HG03175 (cell line): ENCODE measurements at regions not wholly inside any gene's neighbourhood (a gene's known extent, or its start where the extent isn't known, plus 50 kb on each side); places are given as distances from the start of the nearest gene placed in this dataset.

Experiments
- ATAC-seq: cut with Tn5 transposase; IDR thresholded peaks from one replicate; pipeline ENCODE4 v1.9.1; 2021; ENCODE audit warnings: mild to moderate bottlenecking, moderate library complexity; ENCODE audit not compliant: unreplicated experiment

GRCh38 chr15:69829974-69830373, 267.7 kb downstream of the TLE3 start:
- ATAC-seq: no peak

GRCh38 chr15:69830430-69830829, 267.3 kb downstream of the TLE3 start:
- ATAC-seq: no peak

GRCh38 chr15:69830876-69831275, 266.8 kb downstream of the TLE3 start:
- no peak for ATAC-seq

- ATAC-seq: no peak
Measured at GRCh38 chr15:69834267-69834666, 263.4 kb downstream of the TLE3 start.

GRCh38 chr15:69834761-69835160, 263.0 kb downstream of the TLE3 start:
- ATAC-seq: no peak

- ATAC-seq: no peak
Measured at GRCh38 chr15:69836048-69836447, 261.7 kb downstream of the TLE3 start.

- ATAC-seq: no peak
Measured at GRCh38 chr15:69836526-69837230, 261.0 kb downstream of the TLE3 start.

GRCh38 chr15:69838338-69838737, 259.4 kb downstream of the TLE3 start:
- ATAC-seq: no peak

- ATAC-seq: no peak
Measured at GRCh38 chr15:69838994-69839393, 258.7 kb downstream of the TLE3 start.

- ATAC-seq: no peak
Measured at GRCh38 chr15:69841113-69841828, 256.4 kb downstream of the TLE3 start.

GRCh38 chr15:69842851-69843250, 254.9 kb downstream of the TLE3 start:
- no peak for ATAC-seq

- no peak for ATAC-seq
Measured at GRCh38 chr15:69843276-69843899, 254.3 kb downstream of the TLE3 start.

- ATAC-seq: no peak
Measured at GRCh38 chr15:69843900-69844304, 253.8 kb downstream of the TLE3 start.

GRCh38 chr15:69845159-69845558, 252.6 kb downstream of the TLE3 start:
- ATAC-seq: no peak

- ATAC-seq: no peak
Measured at GRCh38 chr15:69847625-69848024, 250.1 kb downstream of the TLE3 start.

GRCh38 chr15:69848096-69848495, 249.6 kb downstream of the TLE3 start:
- ATAC-seq: no peak

GRCh38 chr15:69848551-69849231, 249.0 kb downstream of the TLE3 start:
- no peak for ATAC-seq

GRCh38 chr15:69849232-69849610, 248.5 kb downstream of the TLE3 start:
- no peak for ATAC-seq

- no peak for ATAC-seq
Measured at GRCh38 chr15:69852482-69852881, 245.2 kb downstream of the TLE3 start.

- no peak for ATAC-seq
Measured at GRCh38 chr15:69852916-69853315, 244.8 kb downstream of the TLE3 start.

GRCh38 chr15:69853544-69853951, 244.2 kb downstream of the TLE3 start:
- ATAC-seq: no peak

- no peak for ATAC-seq
Measured at GRCh38 chr15:69854001-69854400, 243.7 kb downstream of the TLE3 start.
